SU-DHL-6 (cell line): ENCODE measurements at regions not wholly inside any gene's neighbourhood (a gene's known extent, or its start where the extent isn't known, plus 50 kb on each side); places are given as distances from the start of the nearest gene placed in this dataset.

Experiments
- H2AFZ ChIP-seq: fragments of 200-600 bp; sonication (generic); 2 replicates; pipeline ENCODE4 v1.6.1; 2014; ENCODE audit warnings: low read depth, mild to moderate bottlenecking, moderate library complexity, mixed read lengths, antibody characterized with exemption, low read length; ENCODE audit not compliant: severe bottlenecking
- H3F3A ChIP-seq: fragments of 200-600 bp; shearing (Covaris generic); 2 replicates; pipeline ENCODE4 v1.6.0; 2016; ENCODE audit warnings: antibody characterized with exemption, mild to moderate bottlenecking; ENCODE audit not compliant: insufficient read depth
- H3K27ac ChIP-seq: fragments of 200-600 bp; sonication (generic); 2 replicates; pipeline ENCODE4 v1.5.1; 2016; ENCODE audit warnings: low read depth, mild to moderate bottlenecking, low read length, moderate library complexity, mixed read lengths
- H3K27me3 ChIP-seq: fragments of 200-600 bp; sonication (generic), shearing (Covaris generic); 2 replicates; pipeline ENCODE4 v1.6.0; 2014; ENCODE audit warnings: mild to moderate bottlenecking, low read length
- H3K36me3 ChIP-seq: fragments of 200-600 bp; sonication (generic); 2 replicates; pipeline ENCODE4 v1.6.1; 2014; ENCODE audit warnings: mild to moderate bottlenecking, low read length, mixed read lengths
- H3K4me2 ChIP-seq: fragments of 300-600, 200-600 bp; shearing (Covaris generic), sonication (generic); 2 replicates; pipeline ENCODE4 v1.6.0; 2014; ENCODE audit warnings: low read length, low read depth, mild to moderate bottlenecking; ENCODE audit not compliant: poor library complexity, severe bottlenecking
- H3K4me3 ChIP-seq: fragments of 200-600 bp; sonication (generic); 2 replicates; pipeline ENCODE4 v1.5.1; 2014; ENCODE audit warnings: antibody characterized with exemption, low read length, mild to moderate bottlenecking, mixed read lengths; ENCODE audit not compliant: insufficient read depth, poor library complexity, severe bottlenecking
- H3K79me2 ChIP-seq: fragments of 200-600 bp; sonication (generic); 2 replicates; pipeline ENCODE4 v1.6.1; 2014; ENCODE audit warnings: mild to moderate bottlenecking, low read length, moderate library complexity; ENCODE audit not compliant: insufficient read depth
- H3K9ac ChIP-seq: fragments of 200-600 bp; sonication (generic); 2 replicates; pipeline ENCODE4 v1.7.0; 2014; ENCODE audit warnings: mild to moderate bottlenecking, low read length
- H3K9me2 ChIP-seq: fragments of 200-600 bp; sonication (generic); replicated peaks from 2 replicates; pipeline ENCODE4 v1.6.1; 2014; ENCODE audit warnings: low read length; ENCODE audit not compliant: insufficient read depth
- H3K9me3 ChIP-seq: fragments of 200-600 bp; sonication (generic); 2 replicates; pipeline ENCODE4 v1.6.1; 2014; ENCODE audit warnings: low read length, mixed read lengths; ENCODE audit not compliant: insufficient read depth
- H4K20me1 ChIP-seq: fragments of 200-600 bp; sonication (generic); 2 replicates; pipeline ENCODE4 v1.6.1; 2014; ENCODE audit warnings: low read depth, mild to moderate bottlenecking, antibody characterized with exemption, low read length, moderate library complexity, mixed read lengths
- EZH2phosphoT487 ChIP-seq: fragments of 200-600 bp; sonication (generic), shearing (Covaris generic); conservative IDR thresholded peaks from 2 replicates; pipeline ENCODE4 v1.6.1; 2018; ENCODE audit warnings: mild to moderate bottlenecking, antibody characterized with exemption, low read length, moderate library complexity, mixed read lengths
- TF ChIP-seq, protein P1 (sequence below): fragments of 200-600 bp; sonication (generic); IDR thresholded peaks from one replicate; pipeline ENCODE4 v1.5.1; 2017; ENCODE audit warnings: antibody characterized with exemption, mild to moderate bottlenecking, low read length, moderate library complexity; ENCODE audit not compliant: insufficient read depth, poor library complexity, severe bottlenecking

DNA sequence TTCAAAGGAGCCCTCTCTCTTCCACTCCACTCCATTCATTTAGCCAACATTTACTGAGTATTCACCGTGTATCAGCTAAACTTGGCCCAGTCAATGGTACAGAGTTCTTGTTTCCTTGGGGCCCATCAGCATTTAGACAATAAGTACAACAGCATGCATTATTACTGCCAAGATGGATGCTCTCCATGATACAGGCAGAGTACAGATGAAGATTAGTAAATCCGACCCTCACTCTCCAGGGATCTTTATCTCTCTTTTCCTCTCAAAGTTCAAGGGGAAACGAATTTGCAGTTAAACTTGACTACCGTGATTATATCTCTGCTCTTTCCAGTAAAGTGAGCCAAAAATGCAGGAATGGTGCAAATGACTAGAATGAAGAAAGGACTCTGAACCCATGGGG lies 184.6 kb upstream of the DUSP10 start:
- Histone ChIP-seq H3K9me3 (no peaks in the 10 kb centered on the region), H3K36me3 (no peaks in the 10 kb centered on the region), H3K4me2 (no peak overlapping the region), H3K4me3 (no peak overlapping the region), H3K27ac (no peak overlapping the region), H3K9me2 (no peaks in the 10 kb centered on the region), H4K20me1 (no peaks in the 10 kb centered on the region), H3K79me2 (no peaks in the 10 kb centered on the region), H3F3A (no peaks in the 10 kb centered on the region), H3K27me3 (no peaks in the 10 kb centered on the region), H3K9ac (no peak overlapping the region), H2AFZ (no peak overlapping the region)
- TF ChIP-seq, protein P1, sequence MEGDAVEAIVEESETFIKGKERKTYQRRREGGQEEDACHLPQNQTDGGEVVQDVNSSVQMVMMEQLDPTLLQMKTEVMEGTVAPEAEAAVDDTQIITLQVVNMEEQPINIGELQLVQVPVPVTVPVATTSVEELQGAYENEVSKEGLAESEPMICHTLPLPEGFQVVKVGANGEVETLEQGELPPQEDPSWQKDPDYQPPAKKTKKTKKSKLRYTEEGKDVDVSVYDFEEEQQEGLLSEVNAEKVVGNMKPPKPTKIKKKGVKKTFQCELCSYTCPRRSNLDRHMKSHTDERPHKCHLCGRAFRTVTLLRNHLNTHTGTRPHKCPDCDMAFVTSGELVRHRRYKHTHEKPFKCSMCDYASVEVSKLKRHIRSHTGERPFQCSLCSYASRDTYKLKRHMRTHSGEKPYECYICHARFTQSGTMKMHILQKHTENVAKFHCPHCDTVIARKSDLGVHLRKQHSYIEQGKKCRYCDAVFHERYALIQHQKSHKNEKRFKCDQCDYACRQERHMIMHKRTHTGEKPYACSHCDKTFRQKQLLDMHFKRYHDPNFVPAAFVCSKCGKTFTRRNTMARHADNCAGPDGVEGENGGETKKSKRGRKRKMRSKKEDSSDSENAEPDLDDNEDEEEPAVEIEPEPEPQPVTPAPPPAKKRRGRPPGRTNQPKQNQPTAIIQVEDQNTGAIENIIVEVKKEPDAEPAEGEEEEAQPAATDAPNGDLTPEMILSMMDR = no peak
- TF ChIP-seq EZH2phosphoT487 = no peak

DNA sequence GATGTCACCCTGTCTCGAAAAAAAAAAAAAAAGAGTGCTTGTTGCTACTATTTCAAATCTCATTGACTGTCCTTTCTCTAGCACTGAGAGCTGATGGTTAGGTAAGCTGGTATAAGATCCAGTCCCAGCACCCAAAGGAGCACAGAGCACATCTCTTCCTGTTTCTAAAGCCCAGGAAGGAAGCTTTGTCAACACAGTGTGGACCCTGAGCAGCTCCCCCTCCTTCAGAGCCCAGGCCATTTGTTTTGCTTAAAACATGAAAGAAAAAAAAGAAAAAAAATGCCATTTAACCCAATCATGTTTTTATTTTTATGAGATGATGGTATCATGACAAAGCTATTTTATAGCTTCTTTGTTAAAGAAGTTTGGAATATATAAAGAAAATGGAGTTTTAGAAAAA lies 184.1 kb upstream of the DUSP10 start:
- Histone ChIP-seq H2AFZ (no peak overlapping the region), H3F3A (no peaks in the 10 kb centered on the region), H3K79me2 (no peaks in the 10 kb centered on the region), H3K9me3 (no peaks in the 10 kb centered on the region), H3K4me2 (no peak overlapping the region), H3K27me3 (no peaks in the 10 kb centered on the region), H3K4me3 (no peak overlapping the region), H3K36me3 (no peaks in the 10 kb centered on the region), H4K20me1 (no peaks in the 10 kb centered on the region), H3K9me2 (no peaks in the 10 kb centered on the region), H3K27ac (no peak overlapping the region), H3K9ac (no peak overlapping the region)
- no peak for TF ChIP-seq EZH2phosphoT487
- TF ChIP-seq, protein P1 = no peak

DNA sequence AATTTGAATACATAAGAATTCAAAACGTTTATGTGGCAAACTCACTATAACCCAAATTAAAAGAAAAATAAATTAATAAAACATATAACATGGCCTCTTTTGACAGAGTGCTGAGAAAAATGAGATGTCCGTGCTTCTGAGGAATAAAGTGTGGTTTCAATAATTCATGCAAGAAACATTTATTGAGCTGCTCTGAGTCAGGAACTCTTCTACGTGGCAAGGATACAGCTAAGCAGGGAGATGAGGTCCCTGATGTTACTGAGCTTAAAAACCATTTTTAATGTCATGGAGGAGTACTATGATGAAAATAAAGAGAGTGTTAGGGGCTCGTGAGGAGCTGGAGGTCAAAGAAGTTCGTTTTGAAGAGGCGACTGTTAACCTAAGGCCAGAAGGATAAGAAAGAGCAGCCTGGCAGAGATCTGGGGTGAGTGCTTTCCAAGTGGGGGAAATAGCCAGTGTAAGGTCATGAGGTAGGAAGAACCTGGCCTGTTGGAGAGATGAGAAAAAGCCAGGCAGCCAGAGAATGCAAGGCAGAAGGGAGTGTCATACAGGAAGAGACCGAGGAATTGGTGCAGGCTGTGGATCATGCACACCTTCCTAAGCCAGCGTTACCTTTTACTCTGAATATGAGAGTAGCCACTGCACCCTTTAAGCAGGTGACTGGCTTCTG lies 182.2 kb upstream of the DUSP10 start:
- H3K9me2 ChIP-seq = no peaks in the 10 kb centered on the region
- no peak overlapping the region for H3K4me3 ChIP-seq
- H3F3A ChIP-seq = no peaks in the 10 kb centered on the region
- no peaks in the 10 kb centered on the region for H3K27me3 ChIP-seq
- H3K36me3 ChIP-seq = no peaks in the 10 kb centered on the region
- H3K4me2 ChIP-seq = no peak overlapping the region
- H3K79me2 ChIP-seq = no peaks in the 10 kb centered on the region
- no peak overlapping the region for H3K27ac ChIP-seq
- TF ChIP-seq, protein P1 = no peak
- TF ChIP-seq EZH2phosphoT487 = no peak
- H3K9me3 ChIP-seq = no peaks in the 10 kb centered on the region
- H2AFZ ChIP-seq = no peak overlapping the region
- no peaks in the 10 kb centered on the region for H4K20me1 ChIP-seq
- H3K9ac ChIP-seq = no peak overlapping the region
